ENCODE measurements at regions not wholly inside any gene's neighbourhood (a gene's known extent, or its start where the extent isn't known, plus 50 kb on each side); places are given as distances from the start of the nearest gene placed in this dataset.
A peak's percentile ranks its signal among the peaks of the same experiment; 100 is the strongest.
"Not testable (repeated sequence)": the region's sequence is repeated elsewhere in the genome, so short reads cannot be mapped to it uniquely, and the experiment has no call there.

DNA sequence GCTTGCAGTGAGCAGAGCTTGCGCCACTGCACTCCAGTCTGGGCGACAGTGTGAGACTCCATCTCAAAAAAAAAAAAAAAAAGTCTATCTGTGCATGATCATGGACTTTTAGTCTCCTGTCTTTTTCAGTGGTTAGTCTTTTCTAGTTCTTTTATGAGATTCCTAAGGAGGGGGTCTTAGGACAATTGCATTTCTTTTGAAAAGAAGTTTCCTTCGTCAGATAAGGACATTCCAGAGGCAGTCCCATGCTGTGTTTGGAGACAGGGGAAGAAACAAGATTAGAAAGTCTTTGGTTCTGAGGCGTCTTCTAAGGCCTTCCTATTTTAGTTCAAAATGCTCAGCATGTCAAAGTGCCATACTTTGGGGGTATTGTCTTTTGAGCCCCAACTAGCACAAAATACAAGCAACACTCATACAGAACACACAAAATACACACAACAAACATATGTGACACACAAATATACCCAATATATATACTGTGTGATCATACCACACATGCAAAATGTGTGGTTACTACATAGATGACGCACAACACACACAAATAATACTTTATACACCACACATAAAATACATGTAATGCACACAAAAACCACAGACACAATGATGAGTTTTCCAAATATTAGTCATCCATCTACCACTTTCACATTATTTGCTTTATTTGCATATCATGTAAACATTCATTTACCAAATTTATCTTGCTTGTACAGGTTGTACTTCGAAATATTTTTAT is 394.5 kb downstream of the SPATA31D1 start:
- DNase-seq (ENCODE audit: low read depth): no peak

DNA sequence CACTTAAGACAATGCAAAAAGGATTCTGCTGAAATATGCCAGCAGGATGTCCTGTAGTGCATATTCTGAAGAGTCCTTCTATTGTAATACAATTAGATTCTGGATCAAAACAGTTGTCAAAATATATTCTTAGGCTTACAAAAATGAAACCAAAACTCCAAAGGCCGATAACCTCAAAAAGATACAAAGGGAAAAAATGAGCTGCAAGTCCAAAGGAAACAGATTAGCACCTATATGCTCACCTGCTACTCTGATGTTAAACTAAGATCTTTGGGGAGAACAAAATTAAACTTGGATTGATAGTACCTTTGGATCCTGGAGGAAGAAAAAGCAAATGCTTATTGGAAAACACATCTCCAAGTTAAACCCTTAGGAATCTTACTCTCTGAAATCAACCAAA is 397.1 kb downstream of the SPATA31D1 start:
- DNase-seq (ENCODE audit: low read depth): no peak

DNA sequence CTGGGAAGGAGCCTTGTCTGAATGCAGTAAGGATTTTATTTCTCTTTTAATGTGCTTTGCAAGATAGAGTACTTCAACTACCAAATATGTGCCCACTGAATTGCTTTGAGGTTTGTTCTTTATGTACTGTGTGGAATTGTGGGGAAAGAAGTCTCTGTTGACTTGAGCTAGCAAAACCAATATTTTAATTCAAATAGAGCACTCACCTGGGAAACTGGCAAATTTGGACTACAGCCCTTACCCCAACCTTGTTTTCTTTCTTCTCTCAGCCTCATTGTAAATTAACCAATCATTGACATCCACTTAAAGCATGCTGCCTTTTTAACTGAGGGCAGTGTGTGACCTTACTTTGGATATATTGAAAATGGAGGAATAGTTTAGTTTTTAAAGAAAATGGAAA is 409.0 kb downstream of the SPATA31D1 start:
- no peak for DNase-seq (ENCODE audit: low read depth)

DNA sequence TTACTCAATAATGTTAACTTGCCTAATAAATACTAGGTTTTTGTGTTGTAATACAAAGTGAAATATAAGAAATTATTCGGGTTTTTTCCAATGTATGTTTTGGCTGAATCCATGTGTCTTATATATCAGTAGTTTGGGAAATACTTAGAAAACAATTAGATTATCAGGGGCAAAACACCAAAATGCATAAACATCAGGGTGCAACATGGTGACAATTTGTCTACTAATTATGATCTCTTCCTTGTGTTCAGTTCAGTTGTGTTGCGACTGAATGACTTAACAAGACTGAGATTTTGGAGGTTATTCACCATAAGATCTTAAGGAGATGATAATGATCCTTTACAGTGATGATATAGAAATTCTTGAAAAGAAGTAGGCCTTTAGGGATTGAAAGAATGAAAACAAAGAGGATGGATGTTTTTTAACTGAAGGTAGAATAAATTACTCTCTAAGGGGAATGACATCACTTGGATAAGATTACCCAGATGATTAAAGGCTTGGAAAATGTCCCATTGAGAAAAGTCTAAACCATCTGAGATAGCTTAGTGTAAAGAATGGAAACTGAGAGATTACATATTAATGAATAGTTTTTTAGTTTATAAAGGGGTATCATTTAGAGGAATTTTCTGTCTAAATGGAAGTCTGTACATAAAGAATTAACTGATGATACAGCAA is 415.8 kb downstream of the SPATA31D1 start:
- no peak for DNase-seq (ENCODE audit: low read depth)

DNA sequence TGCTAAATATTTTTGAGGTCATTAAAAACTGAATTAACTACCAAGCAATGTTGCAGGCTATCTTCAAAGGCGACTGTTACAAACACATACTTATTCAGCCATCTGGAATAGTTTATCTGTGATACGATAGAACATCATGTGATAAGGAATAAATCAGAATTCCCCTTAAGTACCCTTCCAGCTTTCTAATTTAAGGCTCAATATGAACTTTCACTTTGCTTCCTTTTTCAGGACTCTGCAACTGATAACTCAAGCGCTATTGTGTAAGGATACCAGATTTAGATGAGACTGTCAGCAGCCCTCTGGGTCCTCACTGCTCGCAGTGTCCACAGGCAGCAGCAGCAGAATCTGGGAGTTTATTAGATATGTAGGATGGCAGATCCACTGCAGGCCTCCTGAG is 416.3 kb downstream of the SPATA31D1 start:
- DNase-seq (ENCODE audit: low read depth): no peak

DNA sequence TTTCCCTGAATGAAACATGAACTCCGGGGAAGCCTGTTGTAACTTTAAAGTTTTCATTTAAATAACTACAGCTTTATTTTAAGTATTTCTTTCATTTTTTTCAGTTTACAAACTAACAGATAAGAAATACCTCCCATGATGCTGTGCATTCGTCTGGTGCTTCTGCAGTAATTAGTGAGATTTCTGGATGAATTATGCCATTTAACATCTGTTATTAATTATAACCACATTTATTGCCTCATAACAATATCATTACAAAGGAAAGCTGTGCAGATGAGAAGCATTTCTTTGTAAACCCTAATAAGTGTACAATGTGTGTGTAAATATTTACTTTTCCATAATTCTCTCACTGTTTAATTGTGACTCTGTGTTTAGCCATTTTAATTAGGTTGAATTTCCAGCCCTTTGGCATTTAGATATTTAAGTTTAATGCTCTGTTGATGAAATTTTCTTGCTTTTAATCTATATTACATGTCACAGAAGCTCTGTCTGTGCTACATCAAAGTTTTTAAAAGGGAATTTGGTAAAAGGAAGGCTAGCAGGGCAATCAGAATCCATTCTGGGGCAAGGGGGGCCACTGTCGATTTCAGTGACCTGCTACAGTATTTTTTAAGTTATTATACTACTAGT is 418.0 kb downstream of the SPATA31D1 start:
- DNase-seq (ENCODE audit: low read depth): no peak

DNA sequence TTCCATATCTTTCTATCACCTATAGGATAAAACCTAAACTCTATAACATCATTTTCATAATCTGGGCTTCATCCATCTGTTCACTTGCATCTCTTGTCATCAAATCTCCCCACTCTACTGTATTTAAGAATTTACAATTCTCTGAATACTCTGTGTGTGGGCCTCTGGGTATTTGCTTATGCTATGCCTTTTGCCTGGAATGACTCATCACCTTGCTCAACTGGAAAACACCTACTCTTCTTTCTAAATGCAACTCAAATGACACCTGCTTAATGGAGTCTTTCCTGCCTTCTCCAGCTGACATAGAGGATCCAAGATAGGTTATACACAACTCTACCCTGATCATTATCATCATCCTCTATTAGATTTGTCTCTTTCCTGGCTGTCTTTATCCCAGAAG is 421.7 kb downstream of the SPATA31D1 start:
- peak; percentile 15 for DNase-seq (ENCODE audit: low read depth)

DNA sequence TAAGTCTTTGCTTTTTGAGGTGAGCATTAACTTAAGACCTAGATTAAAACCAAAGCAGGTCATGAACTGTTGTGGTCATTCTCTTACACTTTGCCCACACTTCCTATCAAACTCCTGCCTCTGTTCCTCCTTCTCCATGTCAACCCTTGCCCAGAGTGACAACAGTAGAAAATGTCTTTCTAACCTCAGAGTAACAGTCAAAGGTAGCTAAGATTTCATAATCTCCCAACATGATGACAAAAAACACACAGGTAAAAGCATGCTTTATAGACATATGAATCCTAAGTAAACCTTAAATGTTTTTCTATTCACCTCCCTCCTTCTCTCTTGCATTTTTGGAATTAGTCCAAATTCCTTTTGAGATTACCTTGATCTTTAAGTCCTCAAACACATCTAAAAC is 422.3 kb downstream of the SPATA31D1 start:
- no peak for DNase-seq (ENCODE audit: low read depth)

DNA sequence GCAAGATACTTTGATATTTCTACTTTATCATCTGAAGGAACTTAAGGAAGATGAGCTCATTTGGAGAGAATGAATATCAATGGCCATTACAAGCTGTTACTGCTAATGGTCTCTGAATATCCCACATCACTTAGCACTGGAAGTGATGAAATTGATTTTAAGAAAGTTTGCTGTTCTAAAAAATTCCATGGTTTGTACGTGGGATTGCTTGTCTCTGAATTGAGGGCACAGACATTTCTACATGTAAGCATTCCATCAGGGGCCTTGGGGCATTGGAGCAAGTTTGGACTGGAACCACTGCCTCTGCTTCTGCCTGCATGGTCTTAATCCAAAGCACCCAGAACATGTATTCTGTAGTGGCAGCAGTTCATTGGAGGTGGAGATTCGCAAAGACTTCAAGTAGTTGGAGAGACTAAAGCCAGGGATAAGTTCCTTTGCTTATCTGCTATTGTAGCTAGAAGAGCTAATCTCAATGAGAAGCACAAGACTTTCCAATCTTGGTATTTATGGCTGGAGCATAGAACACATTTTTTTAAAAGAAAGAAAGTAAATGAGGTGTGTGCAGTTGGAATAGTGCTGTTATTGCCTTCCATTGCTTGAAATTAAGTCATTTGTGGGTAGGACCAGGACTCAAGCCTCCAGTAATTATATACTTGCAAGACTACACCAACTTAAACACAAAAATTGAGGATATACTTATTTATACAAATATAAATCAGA is 424.2 kb downstream of the SPATA31D1 start:
- DNase-seq (ENCODE audit: low read depth): no peak

DNA sequence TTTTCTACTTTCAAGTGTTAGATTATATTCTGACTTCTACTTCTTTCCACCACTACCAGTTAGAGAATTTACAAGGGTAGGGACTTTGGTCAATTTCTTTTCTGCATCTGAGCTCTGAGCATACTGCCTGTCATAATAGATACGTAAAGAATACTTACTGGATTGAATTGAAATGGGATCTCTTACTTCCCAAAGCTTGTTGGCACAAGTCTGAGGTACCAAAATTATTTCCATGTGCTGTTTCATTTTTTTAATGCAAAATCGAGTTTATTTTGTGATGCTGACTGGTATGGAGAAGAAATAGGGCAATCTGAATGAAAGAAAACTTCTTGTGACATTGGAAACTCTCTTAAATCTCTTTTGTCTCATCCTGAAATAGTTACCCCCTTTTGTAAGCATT is 428.9 kb downstream of the SPATA31D1 start:
- DNase-seq (ENCODE audit: low read depth): no peak

DNA sequence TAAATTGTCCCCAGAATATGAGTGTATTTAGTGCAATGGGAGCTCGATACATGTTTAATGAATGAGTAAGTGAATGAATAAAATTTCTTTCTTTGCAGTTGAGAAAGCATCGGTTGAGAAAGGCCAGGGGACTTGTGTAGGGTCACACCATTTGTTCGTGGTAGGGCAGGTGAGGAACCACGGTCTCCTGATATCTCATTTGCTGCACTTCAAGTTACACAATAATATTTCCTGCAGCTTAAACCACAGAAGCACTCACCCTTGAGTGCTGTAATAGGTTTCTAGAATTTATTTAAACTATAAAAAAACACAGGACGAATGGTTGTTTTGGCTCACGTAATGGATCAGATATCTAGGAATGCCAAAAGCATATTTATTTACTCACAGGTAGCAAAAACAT is 429.8 kb downstream of the SPATA31D1 start:
- DNase-seq (ENCODE audit: low read depth): no peak

DNA sequence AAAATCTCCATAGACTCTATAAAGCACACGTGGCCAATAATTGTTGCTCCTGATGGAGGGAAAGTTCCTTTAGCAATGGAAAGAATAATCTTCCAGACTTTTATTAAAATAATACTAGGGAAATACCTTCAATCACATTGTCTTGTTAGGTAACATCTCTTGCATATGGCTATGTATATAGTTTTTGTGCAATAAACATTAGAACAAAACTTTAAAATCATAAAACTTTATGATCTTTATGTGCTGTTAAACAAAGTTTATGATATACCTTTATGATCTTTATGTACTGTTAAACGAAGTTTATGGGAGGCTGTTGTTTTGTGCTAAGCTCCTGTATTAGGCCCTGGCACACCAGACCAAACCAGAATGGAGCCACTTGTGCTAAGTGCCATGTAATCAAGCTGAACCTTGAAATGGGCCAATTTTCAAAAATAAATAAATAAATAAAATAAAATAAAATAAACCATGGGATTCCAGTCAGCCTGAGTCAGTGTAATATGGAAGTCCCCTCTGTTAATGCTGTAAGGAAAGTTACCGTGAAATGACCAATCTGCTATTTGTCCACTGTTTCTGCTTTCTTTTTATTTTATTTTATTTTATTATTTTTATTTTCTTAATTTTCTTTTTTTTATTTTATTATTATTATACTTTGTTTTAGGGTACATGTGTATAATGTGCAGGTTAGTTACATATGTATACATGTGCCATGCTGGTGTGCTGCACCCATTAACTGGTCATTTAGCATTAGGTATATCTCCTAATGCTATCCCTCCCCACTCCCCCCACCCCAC is 431.3 kb downstream of the SPATA31D1 start:
- no peak for DNase-seq (ENCODE audit: low read depth)

DNA sequence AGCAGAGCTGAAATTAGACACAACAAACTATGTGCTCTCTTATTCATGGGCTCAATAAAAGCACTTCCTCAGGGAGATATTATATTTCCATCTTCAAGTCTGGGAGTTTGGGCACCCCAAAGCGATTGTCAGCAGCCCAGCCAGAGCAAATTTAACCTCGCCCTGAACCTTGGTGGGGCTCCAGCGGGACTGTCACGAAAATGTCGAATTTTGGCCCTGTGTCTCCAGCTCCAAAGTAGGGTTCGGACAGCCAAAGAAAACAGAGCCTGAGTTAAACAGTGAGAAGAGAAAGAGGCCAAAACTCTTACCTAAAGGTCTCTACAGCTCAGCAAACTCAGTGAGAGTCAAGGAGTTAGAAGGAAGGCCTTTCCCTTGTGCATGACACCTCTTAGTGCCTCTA is 432.9 kb downstream of the SPATA31D1 start:
- DNase-seq (ENCODE audit: low read depth): no peak

DNA sequence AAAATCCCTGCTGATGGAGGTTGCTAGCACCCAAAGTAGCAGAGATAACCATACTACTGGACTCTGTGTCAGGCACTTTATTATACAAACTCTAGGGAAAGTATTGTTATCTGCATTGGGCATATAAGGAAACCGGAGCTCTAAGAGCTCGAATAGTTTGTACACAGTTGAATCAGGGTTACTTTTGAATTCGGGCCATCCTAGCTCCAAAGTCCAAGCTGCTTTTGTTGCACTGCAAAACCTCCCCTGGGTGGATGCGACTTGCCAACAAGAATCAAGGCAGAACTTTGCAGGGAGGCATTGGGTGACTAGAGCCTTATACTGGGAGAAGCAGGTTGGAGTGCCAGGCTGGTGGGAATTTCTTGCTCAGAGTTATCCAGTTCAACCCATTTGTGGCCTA is 435.1 kb downstream of the SPATA31D1 start:
- no peak for DNase-seq (ENCODE audit: low read depth)

DNA sequence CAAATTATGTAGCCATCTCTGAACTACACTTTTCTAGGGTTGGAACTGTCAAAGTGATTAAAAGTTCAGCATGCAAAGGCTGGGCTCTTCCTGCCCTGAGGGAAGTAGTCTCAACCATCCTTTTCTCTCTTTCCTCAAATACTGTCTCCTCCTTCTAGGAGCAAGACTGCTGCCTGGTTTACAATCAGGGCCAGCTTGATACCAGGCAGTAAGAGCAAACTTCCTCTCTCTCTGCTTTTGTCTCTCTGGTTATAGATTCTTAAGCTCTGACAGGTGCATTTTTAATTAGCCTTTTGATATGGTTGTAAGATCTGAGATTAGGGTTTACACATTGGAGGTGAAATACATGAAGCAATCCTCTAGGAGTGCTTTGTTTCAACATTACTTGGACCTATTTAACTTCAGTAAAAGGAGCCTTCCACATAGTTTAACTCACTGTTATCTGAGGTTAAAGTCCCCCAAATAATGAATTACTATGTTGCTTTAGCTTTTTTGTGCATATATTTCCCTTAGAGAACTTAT is 436.1 kb downstream of the SPATA31D1 start:
- no peak for DNase-seq (ENCODE audit: low read depth)

DNA sequence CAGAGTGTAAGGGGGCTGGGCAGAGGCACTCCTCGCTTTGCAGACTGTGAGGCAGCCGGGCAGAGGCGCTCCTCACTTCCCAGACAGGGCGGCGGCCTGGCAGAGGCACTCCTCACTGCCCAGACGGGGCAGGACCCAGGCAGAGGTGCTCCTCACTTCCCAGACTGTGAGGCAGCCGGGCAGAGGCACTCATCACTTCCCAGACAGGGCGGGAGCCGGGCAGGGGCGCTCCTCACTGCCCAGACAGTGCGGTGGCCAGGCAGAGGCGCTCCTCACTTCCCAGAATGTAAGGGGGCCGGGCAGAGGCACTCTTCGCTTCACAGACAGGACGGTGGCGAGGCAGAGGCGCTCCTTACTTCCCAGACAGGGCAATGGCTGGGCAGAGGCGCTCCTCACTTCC is 442.5 kb downstream of the SPATA31D1 start:
- DNase-seq (ENCODE audit: low read depth): no peak

DNA sequence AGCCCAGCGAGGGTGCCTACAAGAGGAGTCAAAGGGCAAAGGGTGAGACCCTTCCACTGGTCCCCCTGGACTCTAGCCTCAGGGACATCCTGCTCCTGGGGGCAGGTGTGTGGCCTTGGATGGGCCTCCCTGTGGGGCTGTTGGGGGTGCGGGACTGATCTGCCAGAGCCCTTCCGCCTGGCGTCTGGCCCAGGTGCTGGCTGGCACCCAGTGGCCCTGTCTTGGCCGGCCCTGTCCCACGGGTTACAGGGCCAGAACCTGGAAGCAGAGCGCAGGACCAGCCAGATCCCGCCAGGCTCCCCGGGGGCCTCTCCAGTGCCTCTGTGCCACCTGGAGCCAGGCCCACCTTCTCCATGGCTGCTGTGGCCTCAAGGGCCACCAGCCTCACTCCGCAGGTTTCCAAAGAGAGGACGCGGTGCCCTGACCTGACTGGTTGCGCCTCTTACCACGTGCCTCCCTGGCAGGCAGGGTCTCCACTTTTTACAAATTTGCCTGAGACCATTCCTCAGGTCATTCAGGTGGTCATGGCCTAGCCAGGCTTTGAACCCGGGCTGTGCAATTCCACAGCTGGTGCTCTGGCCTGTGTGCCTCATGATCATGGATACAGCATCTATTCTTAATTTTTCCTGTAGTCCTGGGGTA is 444.8 kb downstream of the SPATA31D1 start:
- DNase-seq (ENCODE audit: low read depth): not testable (repeated sequence)

DNA sequence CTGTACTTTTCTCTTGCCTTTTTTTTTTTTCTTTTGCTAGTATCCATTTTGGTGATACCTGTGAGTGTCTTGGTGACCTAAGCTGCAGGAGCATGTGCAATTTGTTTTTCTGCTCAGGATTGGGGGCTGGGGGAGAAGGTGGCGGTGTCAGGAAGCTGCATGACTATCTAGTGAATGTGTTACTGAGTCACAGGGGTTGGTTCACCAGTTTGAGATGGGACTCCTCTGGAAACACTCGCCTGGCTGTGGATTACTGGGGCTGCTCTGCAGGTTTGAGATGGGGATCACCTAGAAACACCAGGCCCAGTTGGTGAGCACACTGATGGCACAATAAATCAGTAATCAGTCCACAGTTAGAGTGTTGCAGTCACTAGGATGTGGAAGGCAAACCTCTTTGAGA is 447.9 kb downstream of the SPATA31D1 start:
- no peak for DNase-seq (ENCODE audit: low read depth)

DNA sequence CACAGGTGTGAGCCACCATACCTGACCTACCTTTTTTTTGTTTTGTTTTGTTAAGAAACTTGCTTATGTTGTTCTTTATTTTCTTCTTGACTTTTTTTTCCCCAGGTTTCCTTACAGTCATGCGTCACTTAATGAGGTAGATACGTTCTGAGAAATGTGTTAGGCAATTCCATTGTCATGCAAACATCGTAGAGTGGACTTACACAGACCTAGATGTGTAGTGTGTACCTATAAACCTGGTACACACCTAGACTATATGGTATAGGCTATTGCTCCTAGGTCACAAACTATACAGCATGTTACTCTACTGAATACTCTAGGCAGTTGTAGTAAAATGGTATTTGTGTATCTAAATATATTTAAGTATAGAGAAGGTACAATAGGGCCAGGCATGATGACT is 448.6 kb downstream of the SPATA31D1 start:
- not testable (repeated sequence) for DNase-seq (ENCODE audit: low read depth)

DNA sequence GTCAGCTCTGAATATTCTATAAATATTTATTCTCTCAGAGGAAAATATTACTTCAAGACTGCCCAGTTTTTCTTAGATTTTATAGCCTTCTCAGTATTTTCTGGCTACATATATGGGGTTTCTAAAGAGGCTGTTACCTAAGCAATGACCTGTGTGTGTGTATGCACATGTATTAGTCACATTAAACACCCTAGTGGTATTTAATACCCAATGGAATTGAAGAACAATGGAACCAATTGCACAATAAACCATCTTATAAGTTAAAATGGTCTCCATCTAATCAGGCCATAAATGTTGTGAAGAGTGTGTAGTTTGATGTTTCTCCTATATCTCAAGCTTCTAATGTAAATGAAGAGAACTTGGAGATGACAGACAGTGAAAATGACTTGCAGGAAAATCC is 450.0 kb downstream of the SPATA31D1 start:
- DNase-seq (ENCODE audit: low read depth): no peak

DNA sequence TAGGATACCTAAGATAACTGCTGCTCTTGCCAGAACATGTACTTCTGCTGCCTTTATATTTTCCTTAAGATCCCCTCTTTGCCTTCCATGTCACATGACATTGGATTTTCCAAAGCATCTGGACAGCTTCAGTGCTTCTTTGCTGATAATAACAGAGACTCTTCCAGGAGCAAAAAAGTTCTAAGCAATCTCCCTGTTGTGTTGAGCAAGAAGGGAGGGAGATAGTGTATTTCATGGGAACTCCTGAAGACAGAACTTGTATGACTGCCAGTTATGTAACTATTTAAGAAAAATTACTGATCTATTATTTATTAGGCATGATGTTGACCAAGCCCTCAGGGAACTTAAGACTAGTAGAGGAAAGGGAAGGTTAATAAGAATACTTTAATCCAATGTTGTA is 454.7 kb downstream of the SPATA31D1 start:
- DNase-seq (ENCODE audit: low read depth): no peak

All from Daoy (cell line).